Loucy (cell line): ENCODE measurements at regions not wholly inside any gene's neighbourhood (a gene's known extent, or its start where the extent isn't known, plus 50 kb on each side); places are given as distances from the start of the nearest gene placed in this dataset.

Experiments
- H2AFZ ChIP-seq: fragments of 200-600 bp; sonication (generic); 2 replicates; pipeline ENCODE4 v1.6.0; 2016; ENCODE audit warnings: antibody characterized with exemption, mild to moderate bottlenecking, low read length, moderate library complexity
- H3F3A ChIP-seq: fragments of 200-600 bp; 2 replicates; pipeline ENCODE4 v1.6.0; 2016; ENCODE audit warnings: antibody characterized with exemption, low read depth, mild to moderate bottlenecking
- H3K27me3 ChIP-seq: fragments of 200-600 bp; sonication (generic); 2 replicates; pipeline ENCODE4 v1.6.1; 2014; ENCODE audit warnings: low read length, mild to moderate bottlenecking; ENCODE audit not compliant: insufficient read depth, poor library complexity, severe bottlenecking
- H3K36me3 ChIP-seq: fragments of 200-600 bp; sonication (generic); 2 replicates; pipeline ENCODE4 v1.6.1; 2016; ENCODE audit warnings: low read length; ENCODE audit not compliant: insufficient read depth
- H3K4me1 ChIP-seq: fragments of 200-600 bp; sonication (generic); 2 replicates; pipeline ENCODE4 v1.5.1; 2014; ENCODE audit warnings: low read length, mild to moderate bottlenecking; ENCODE audit not compliant: insufficient read depth, poor library complexity, severe bottlenecking
- H3K4me2 ChIP-seq: fragments of 200-600 bp; sonication (generic); 2 replicates; pipeline ENCODE4 v1.6.0; 2014; ENCODE audit warnings: antibody characterized with exemption, low read length, low read depth, mild to moderate bottlenecking; ENCODE audit not compliant: poor library complexity, severe bottlenecking
- H3K4me3 ChIP-seq: fragments of 200-600 bp; sonication (generic); 2 replicates; pipeline ENCODE4 v1.5.1; 2014; ENCODE audit warnings: low read length, mild to moderate bottlenecking, mixed read lengths; ENCODE audit not compliant: poor library complexity, severe bottlenecking
- H3K79me2 ChIP-seq: fragments of 200-600 bp; sonication (generic); 2 replicates; pipeline ENCODE4 v1.6.1; 2014; ENCODE audit warnings: low read length; ENCODE audit not compliant: insufficient read depth
- H3K9ac ChIP-seq: fragments of 200-600 bp; sonication (generic); 2 replicates; pipeline ENCODE4 v1.6.0; 2014; ENCODE audit warnings: mild to moderate bottlenecking, low read depth, low read length, moderate library complexity; ENCODE audit not compliant: poor library complexity, severe bottlenecking
- H3K9me2 ChIP-seq: fragments of 200-600 bp; sonication (generic); replicated peaks from 2 replicates; pipeline ENCODE4 v1.6.1; 2016; ENCODE audit warnings: low read depth, low read length, mixed read lengths
- H3K9me3 ChIP-seq: fragments of 200-600 bp; sonication (generic); 2 replicates; pipeline ENCODE4 v1.6.1; 2014; ENCODE audit warnings: mild to moderate bottlenecking, antibody characterized with exemption, low read length, low read depth; ENCODE audit not compliant: insufficient read depth
- H4K20me1 ChIP-seq: fragments of 200-600 bp; sonication (generic); 2 replicates; pipeline ENCODE4 v1.6.0; 2014; ENCODE audit warnings: antibody characterized with exemption, low read length, mild to moderate bottlenecking; ENCODE audit not compliant: insufficient read depth, poor library complexity, severe bottlenecking
- CTCF ChIP-seq: fragments of 200-600 bp; sonication (generic); conservative IDR thresholded peaks from 2 replicates; pipeline ENCODE4 v1.5.1; 2014; ENCODE audit warnings: mild to moderate bottlenecking, antibody characterized with exemption, low read length
- EZH2phosphoT487 ChIP-seq: fragments of 200-600 bp; IDR thresholded peaks from 2 replicates; pipeline ENCODE4 v1.6.1; 2018; ENCODE audit warnings: antibody characterized with exemption, mild to moderate bottlenecking, moderate library complexity, borderline replicate concordance

GRCh38 chrX:150224676-150225075 is 138.4 kb upstream of the MAMLD1 start:
- Histone ChIP-seq H4K20me1 (no peaks in the 10 kb centered on the region), H3F3A (no peaks in the 10 kb centered on the region), H3K9ac (no peak overlapping the region), H3K9me3 (no peaks in the 10 kb centered on the region), H3K4me3 (no peak overlapping the region), H3K36me3 (no peaks in the 10 kb centered on the region), H3K4me1 (peaks cover 50% of the 10 kb centered on the region), H2AFZ (no peak overlapping the region), H3K27me3 (no peaks in the 10 kb centered on the region), H3K4me2 (no peak overlapping the region), H3K79me2 (no peaks in the 10 kb centered on the region), H3K9me2 (no peaks in the 10 kb centered on the region)
- TF ChIP-seq CTCF: no peak
- TF ChIP-seq EZH2phosphoT487: no peak

GRCh38 chrX:150225266-150225665 is 137.9 kb upstream of the MAMLD1 start:
- no peak overlapping the region for H3K4me2 ChIP-seq
- no peaks in the 10 kb centered on the region for H3K27me3 ChIP-seq

GRCh38 chrX:150225756-150226155 is 137.4 kb upstream of the MAMLD1 start:
- Histone ChIP-seq H3K9me2 (no peaks in the 10 kb centered on the region), H3K9ac (peak overlapping the region; percentile 67), H3F3A (no peaks in the 10 kb centered on the region), H3K27me3 (no peaks in the 10 kb centered on the region), H3K4me3 (no peak overlapping the region), H3K36me3 (no peaks in the 10 kb centered on the region), H3K4me2 (no peak overlapping the region), H3K9me3 (no peaks in the 10 kb centered on the region), H4K20me1 (no peaks in the 10 kb centered on the region), H3K79me2 (no peaks in the 10 kb centered on the region), H2AFZ (no peak overlapping the region), H3K4me1 (peaks cover 55% of the 10 kb centered on the region)
- TF ChIP-seq EZH2phosphoT487: no peak
- no peak for TF ChIP-seq CTCF

More at GRCh38 chrX:150225266-150225665, 137.9 kb upstream of the MAMLD1 start:
- H4K20me1 ChIP-seq: no peaks in the 10 kb centered on the region
- TF ChIP-seq EZH2phosphoT487: no peak
- no peak for TF ChIP-seq CTCF
- no peak overlapping the region for H3K4me3 ChIP-seq
- H3K9me3 ChIP-seq: no peaks in the 10 kb centered on the region
- no peaks in the 10 kb centered on the region for H3K36me3 ChIP-seq
- H3K4me1 ChIP-seq: peaks cover 52% of the 10 kb centered on the region
- H3F3A ChIP-seq: no peaks in the 10 kb centered on the region
- no peaks in the 10 kb centered on the region for H3K79me2 ChIP-seq
- H3K9ac ChIP-seq: no peak overlapping the region
- H3K9me2 ChIP-seq: no peaks in the 10 kb centered on the region
- H2AFZ ChIP-seq: no peak overlapping the region
